ENCODE measurements at regions not wholly inside any gene's neighbourhood (a gene's known extent, or its start where the extent isn't known, plus 50 kb on each side); places are given as distances from the start of the nearest gene placed in this dataset.

GRCh38 chr10:62726638-62727037 lies 77.9 kb upstream of the ADO start:
- DNase-seq (ENCODE audit: extremely low spot score, insufficient read length, low read depth) = no peak
- no peak for FAIRE-seq

- DNase-seq (ENCODE audit: extremely low spot score, insufficient read length, low read depth) (no peak), FAIRE-seq (no peak)
Observed at GRCh38 chr10:62727934-62728333, 76.6 kb upstream of the ADO start.

GRCh38 chr10:62728479-62728878 lies 76.0 kb upstream of the ADO start:
- FAIRE-seq (peak; percentile 49), DNase-seq (ENCODE audit: extremely low spot score, insufficient read length, low read depth) (no peak)

GRCh38 chr10:62732841-62733653 lies 71.5 kb upstream of the ADO start:
- DNase-seq (ENCODE audit: extremely low spot score, insufficient read length, low read depth) (peak; percentile 56), FAIRE-seq (peak; percentile 98)

- FAIRE-seq (peak; percentile 47), DNase-seq (ENCODE audit: extremely low spot score, insufficient read length, low read depth) (no peak)
Observed at GRCh38 chr10:62733654-62734293, 70.7 kb upstream of the ADO start.

GRCh38 chr10:62734781-62735463 lies 69.6 kb upstream of the ADO start:
- no peak for DNase-seq (ENCODE audit: extremely low spot score, insufficient read length, low read depth)
- FAIRE-seq = peak; percentile 29

- FAIRE-seq (peak; percentile 87), DNase-seq (ENCODE audit: extremely low spot score, insufficient read length, low read depth) (no peak)
Observed at GRCh38 chr10:62735464-62736167, 68.9 kb upstream of the ADO start.

- no peak for DNase-seq (ENCODE audit: extremely low spot score, insufficient read length, low read depth)
- FAIRE-seq = no peak
Observed at GRCh38 chr10:62736168-62736546, 68.4 kb upstream of the ADO start.

GRCh38 chr10:62738916-62739315 lies 65.6 kb upstream of the ADO start:
- peak; percentile 18 for FAIRE-seq

GRCh38 chr10:62740885-62741745 lies 63.4 kb upstream of the ADO start:
- FAIRE-seq = no peak
- no peak for DNase-seq (ENCODE audit: extremely low spot score, insufficient read length, low read depth)

More at GRCh38 chr10:62738916-62739315, 65.6 kb upstream of the ADO start:
- DNase-seq (ENCODE audit: extremely low spot score, insufficient read length, low read depth) = no peak

- no peak for DNase-seq (ENCODE audit: extremely low spot score, insufficient read length, low read depth)
- FAIRE-seq = no peak
Observed at GRCh38 chr10:62741996-62742395, 62.5 kb upstream of the ADO start.

GRCh38 chr10:62742536-62743061 lies 61.9 kb upstream of the ADO start:
- no peak for DNase-seq (ENCODE audit: extremely low spot score, insufficient read length, low read depth)
- peak; percentile 81 for FAIRE-seq

- FAIRE-seq (no peak), DNase-seq (ENCODE audit: extremely low spot score, insufficient read length, low read depth) (no peak)
Observed at GRCh38 chr10:62744136-62744535, 60.4 kb upstream of the ADO start.

- DNase-seq (ENCODE audit: extremely low spot score, insufficient read length, low read depth) (no peak), FAIRE-seq (no peak)
Observed at GRCh38 chr10:62745581-62745980, 58.9 kb upstream of the ADO start.

- no peak for FAIRE-seq
- DNase-seq (ENCODE audit: extremely low spot score, insufficient read length, low read depth) = no peak
Observed at GRCh38 chr10:62746951-62747729, 57.4 kb upstream of the ADO start.

GRCh38 chr10:62748386-62748785 lies 56.1 kb upstream of the ADO start:
- FAIRE-seq = peak; percentile 65
- DNase-seq (ENCODE audit: extremely low spot score, insufficient read length, low read depth) = no peak

- peak; percentile 45 for FAIRE-seq
- no peak for DNase-seq (ENCODE audit: extremely low spot score, insufficient read length, low read depth)
Observed at GRCh38 chr10:62749093-62749683, 55.3 kb upstream of the ADO start.
